Muscle of leg (tissue), 3 donors: ENCODE measurements at regions not wholly inside any gene's neighbourhood (a gene's known extent, or its start where the extent isn't known, plus 50 kb on each side); places are given as distances from the start of the nearest gene placed in this dataset.

Source experiments
- DNase-seq: peaks from one replicate; pipeline ENCODE4 v3.0.0; 2013
- H3K27ac ChIP-seq: one replicate; pipeline ENCODE4 v1.5.1; 2013; ENCODE audit warnings: mild to moderate bottlenecking, low read length, control low read depth
- H3K27me3 ChIP-seq: one replicate; pipeline ENCODE4 v1.6.1; 2013; ENCODE audit warnings: low read length; ENCODE audit not compliant: control insufficient read depth, insufficient read depth
- H3K36me3 ChIP-seq: one replicate; pipeline ENCODE4 v1.6.1; 2013; ENCODE audit warnings: low read length; ENCODE audit not compliant: control insufficient read depth, insufficient read depth
- H3K4me1 ChIP-seq: one replicate; pipeline ENCODE4 v1.6.1; 2013; ENCODE audit warnings: low read length; ENCODE audit not compliant: control insufficient read depth, insufficient read depth
- H3K4me3 ChIP-seq: one replicate; pipeline ENCODE4 v1.5.1; 2013; ENCODE audit warnings: low read length, control low read depth
- H3K9me3 ChIP-seq: replicated peaks from 2 replicates; pipeline ENCODE4 v1.6.1; 2013; ENCODE audit warnings: low read depth, low read length; ENCODE audit not compliant: control insufficient read depth
- WGBS: methylation state at CpG from one replicate; pipeline ENCODE4 v1.1.5; 2013; ENCODE audit warnings: missing lambda C conversion rate; ENCODE audit not compliant: insufficient coverage; 5-methylcytosine and 5-hydroxymethylcytosine counted together

DNA sequence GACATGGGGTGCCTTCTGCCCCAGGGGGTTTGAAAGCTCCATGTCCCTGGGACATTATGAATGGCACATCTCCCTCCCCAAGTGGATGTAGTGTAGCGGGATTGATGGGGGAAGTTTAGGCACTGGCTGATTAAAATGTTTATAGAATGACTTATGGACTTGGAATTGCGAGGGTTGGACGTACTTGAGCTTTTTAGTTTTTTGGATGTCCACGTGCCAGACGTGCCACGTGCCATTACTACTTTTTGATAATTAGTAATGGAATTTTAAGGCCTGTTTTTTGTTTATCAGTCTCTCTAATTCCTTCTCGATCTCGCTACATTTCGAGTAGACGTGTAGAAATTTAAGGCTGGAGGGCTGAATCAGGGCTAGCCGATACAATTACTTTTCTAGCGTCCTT, 162.8 kb downstream of the TBXT start:
- Histone ChIP-seq H3K4me3 (no peak overlapping the region), H3K27ac (peak overlapping the region; percentile 85), H3K27me3 (peaks cover 43% of the 10 kb centered on the region), H3K9me3 (no peaks in the 10 kb centered on the region), H3K36me3 (no peaks in the 10 kb centered on the region), H3K4me1 (peaks cover 37% of the 10 kb centered on the region)
- DNase-seq: no peak
- WGBS: 72% methylated on average over 8 of the region's 12 CpGs

DNA sequence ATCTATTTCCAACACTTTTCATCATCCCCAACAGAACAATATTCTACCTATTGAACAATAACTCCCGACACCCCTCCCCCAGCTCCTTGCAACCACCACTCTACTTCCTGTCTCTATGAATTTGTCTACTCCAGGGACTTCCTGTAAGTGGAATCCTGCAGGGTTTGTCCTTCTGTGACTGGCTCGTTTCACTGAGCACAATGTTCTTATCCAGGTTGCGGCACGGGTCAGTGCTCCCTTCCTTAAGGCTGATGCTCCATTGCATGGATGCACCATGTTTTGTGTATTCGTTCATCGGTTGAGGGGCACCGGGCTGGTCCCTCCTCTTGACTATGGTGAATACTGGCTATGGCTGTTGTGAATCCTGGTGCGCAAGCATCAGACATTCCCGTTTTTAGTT, 163.2 kb downstream of the TBXT start:
- Histone ChIP-seq H3K27ac (no peak overlapping the region), H3K36me3 (no peaks in the 10 kb centered on the region), H3K9me3 (no peaks in the 10 kb centered on the region), H3K4me1 (peaks cover 34% of the 10 kb centered on the region), H3K4me3 (no peak overlapping the region), H3K27me3 (peaks cover 40% of the 10 kb centered on the region)
- WGBS: 87% methylated on average over 7 of the region's 9 CpGs
- DNase-seq: no peak

DNA sequence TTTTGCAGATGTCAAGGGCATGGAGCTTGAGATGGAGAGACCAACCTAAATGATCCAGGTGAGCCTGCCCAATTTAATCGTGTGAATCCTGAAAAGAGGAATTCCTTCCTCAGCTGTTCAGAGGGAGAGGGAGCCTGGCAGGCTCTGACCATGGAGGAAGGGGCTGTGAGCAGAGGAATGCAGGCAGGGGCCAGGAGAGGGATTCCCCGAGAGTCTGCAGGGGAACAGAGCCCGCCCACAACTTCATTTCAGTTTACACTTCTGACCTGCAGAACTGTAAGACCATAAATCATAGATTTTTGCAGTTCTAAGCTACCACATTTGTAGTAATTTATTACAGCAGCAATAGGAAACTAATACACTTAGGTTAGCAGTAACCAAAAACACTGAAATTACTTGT, 164.1 kb downstream of the TBXT start:
- Histone ChIP-seq H3K27ac (no peak overlapping the region), H3K36me3 (no peaks in the 10 kb centered on the region), H3K4me1 (peaks cover 28% of the 10 kb centered on the region), H3K27me3 (peaks cover 36% of the 10 kb centered on the region), H3K4me3 (no peak overlapping the region), H3K9me3 (no peaks in the 10 kb centered on the region)
- 17% methylated on average over 1 of the region's 3 CpGs for WGBS
- no peak for DNase-seq

DNA sequence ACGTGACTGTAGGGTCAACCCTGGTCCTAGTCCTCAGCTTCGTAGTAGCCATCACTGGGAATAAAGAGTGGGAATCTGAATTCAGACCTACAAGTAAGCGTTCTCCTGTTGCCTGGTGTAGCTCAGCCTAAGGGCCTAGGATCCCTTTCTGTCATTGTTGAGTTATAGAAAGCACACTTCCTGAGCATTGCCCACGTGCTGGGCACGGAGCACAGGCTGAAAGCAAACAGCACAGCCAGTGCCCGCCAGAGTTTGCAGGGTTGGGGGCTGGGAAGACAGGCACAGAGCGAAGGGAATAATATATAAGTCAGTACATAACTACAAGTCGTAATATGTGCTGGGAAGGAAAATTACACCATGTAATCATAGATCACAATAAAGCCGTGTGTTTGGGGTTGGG, 166.3 kb downstream of the TBXT start:
- peaks cover 18% of the 10 kb centered on the region for H3K27me3 ChIP-seq
- H3K4me3 ChIP-seq: no peak overlapping the region
- H3K9me3 ChIP-seq: no peaks in the 10 kb centered on the region
- DNase-seq: no peak
- peaks cover 12% of the 10 kb centered on the region for H3K4me1 ChIP-seq
- WGBS: 65% methylated on average over 6 of the region's 9 CpGs
- H3K27ac ChIP-seq: no peak overlapping the region
- H3K36me3 ChIP-seq: no peaks in the 10 kb centered on the region

DNA sequence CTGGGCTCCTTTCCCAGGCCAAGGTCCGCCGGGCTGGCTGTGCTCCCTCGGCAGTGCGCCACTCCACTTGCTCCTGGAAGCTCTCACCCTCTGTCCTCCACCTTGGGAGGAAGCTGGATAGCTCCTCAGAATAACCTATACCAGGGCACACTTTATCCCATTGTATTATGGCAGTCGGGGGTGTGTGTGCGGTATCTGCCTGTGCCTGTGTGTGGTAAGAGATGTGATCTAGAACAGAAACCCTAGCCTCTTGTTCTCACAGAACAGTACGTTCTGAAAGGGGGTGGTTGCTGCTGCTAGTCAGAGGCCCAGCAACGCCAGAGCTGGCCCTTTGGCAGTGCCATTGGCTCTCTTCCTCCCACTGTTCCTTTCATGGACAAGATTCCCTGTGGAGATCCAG, 168.4 kb downstream of the TBXT start:
- WGBS: 80% methylated on average over 2 of the region's 8 CpGs
- H3K27me3 ChIP-seq: peaks cover 8% of the 10 kb centered on the region
- H3K9me3 ChIP-seq: no peaks in the 10 kb centered on the region
- no peaks in the 10 kb centered on the region for H3K36me3 ChIP-seq
- no peaks in the 10 kb centered on the region for H3K4me1 ChIP-seq
- no peak overlapping the region for H3K4me3 ChIP-seq
- no peak for DNase-seq
- no peak overlapping the region for H3K27ac ChIP-seq

DNA sequence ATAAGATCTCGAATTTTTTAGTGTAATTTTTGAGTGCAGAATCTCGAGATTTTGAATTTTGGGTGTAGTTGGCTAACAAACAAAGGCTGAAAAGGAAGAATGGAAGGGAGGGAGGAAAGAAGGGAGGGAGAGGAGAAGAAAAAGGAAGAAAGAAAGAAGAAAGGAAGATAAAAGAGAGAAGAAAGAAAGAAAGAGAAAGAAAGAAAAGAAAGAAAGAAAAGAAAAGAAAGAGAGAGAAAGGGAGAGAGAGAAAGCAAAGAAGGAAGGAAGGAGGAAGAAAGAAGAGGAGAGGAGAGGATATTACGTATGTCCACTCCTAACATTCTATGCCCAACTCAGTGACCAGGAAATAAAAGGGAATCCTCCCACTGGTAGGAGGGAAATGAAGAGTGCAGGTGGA, 169.6 kb downstream of the TBXT start:
- Histone ChIP-seq H3K4me1 (no peaks in the 10 kb centered on the region), H3K36me3 (no peaks in the 10 kb centered on the region), H3K9me3 (no peaks in the 10 kb centered on the region), H3K27me3 (peaks cover 8% of the 10 kb centered on the region), H3K4me3 (no peak overlapping the region), H3K27ac (no peak overlapping the region)
- DNase-seq: no peak
- WGBS: 71% methylated on average over 1 of the region's 3 CpGs

DNA sequence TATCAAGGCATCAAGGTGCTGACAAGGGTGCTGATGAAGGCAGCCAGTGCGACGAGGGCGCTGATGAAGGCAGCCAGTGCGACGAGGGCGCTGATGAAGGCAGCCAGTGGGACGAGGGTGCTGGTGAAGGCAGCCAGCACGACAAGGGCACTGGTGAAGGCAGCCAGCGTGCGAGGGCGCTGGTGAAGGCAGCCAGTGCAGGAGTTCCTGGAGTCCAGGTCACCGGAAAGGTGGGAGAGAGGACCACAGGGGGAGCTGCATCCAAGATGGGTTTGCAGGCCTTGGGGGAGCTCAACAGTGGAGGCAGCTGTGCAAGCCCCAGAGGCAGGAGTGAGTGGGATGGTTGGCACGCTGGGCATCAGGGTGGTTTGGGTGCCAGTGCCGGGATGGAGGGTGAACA, 176.3 kb downstream of the TBXT start:
- no peak overlapping the region for H3K27ac ChIP-seq
- WGBS: 78% methylated on average over 14 of the region's 14 CpGs
- H3K36me3 ChIP-seq: no peaks in the 10 kb centered on the region
- no peaks in the 10 kb centered on the region for H3K9me3 ChIP-seq
- peaks cover 45% of the 10 kb centered on the region for H3K27me3 ChIP-seq
- no peak for DNase-seq
- H3K4me1 ChIP-seq: peaks cover 25% of the 10 kb centered on the region
- H3K4me3 ChIP-seq: no peak overlapping the region

DNA sequence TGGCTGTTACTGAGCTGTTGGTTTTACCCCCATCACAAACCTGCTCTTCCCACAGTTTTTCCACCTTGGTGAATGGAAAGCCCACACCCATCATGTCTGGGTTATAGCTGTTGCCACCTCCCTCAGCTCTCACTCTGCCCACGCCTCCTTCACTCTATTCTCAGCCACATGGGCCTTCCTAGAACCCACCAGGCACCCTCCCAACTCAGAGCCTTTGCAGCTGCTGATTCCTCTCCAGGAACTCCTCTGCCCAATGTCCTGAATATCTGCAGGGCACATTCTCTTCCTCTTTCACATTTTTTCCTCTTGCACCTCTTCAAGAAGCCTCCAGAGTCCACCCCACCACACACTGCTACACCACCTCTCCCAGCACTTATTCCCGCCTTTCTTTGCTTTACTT, 177.4 kb downstream of the TBXT start:
- DNase-seq: no peak
- Histone ChIP-seq H3K4me1 (peaks cover 25% of the 10 kb centered on the region), H3K27me3 (peaks cover 56% of the 10 kb centered on the region), H3K36me3 (no peaks in the 10 kb centered on the region), H3K4me3 (no peak overlapping the region), H3K9me3 (no peaks in the 10 kb centered on the region), H3K27ac (no peak overlapping the region)
- 85% methylated on average over 2 of the region's 2 CpGs for WGBS

DNA sequence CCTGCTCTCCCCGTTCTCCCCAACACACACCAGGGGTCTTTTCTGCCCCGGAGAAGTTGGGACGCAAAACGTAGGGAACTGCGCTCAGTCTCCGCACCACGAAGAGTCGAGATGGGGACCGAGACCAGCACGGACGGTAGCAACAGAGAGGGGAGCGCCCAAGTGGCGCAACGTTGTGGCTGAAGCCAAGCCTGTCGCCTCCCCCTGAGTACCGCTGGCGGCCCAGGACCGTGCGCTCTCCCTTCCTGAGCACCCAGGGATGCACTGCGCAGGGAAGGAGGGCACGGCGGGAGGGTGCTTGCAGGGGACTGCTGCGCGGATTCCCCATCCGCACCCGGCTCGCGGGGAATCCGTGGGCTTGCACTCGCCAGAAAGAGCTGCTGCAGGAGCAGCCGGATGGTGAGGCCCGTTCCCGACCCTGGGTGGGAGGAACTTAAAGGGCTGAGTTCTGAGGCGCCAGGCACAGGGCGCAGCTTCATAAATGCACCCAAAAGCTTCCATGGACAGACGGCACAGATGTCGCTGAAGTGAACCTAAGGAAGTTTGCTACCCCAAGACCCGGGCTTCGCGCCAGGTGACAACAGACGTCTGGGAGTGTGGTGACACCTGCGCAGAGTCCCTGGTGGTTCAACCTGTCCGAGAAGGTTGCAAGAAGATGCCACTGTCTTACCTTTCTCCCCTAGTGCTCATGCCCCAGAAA, 178.7 kb downstream of the TBXT start:
- Histone ChIP-seq H3K9me3 (no peaks in the 10 kb centered on the region), H3K27me3 (peaks cover 60% of the 10 kb centered on the region), H3K4me3 (peak overlapping the region; percentile 62), H3K27ac (no peak overlapping the region), H3K4me1 (peaks cover 25% of the 10 kb centered on the region), H3K36me3 (no peaks in the 10 kb centered on the region)
- 2% methylated on average over 39 of the region's 43 CpGs for WGBS
- DNase-seq: peak; percentile 22

DNA sequence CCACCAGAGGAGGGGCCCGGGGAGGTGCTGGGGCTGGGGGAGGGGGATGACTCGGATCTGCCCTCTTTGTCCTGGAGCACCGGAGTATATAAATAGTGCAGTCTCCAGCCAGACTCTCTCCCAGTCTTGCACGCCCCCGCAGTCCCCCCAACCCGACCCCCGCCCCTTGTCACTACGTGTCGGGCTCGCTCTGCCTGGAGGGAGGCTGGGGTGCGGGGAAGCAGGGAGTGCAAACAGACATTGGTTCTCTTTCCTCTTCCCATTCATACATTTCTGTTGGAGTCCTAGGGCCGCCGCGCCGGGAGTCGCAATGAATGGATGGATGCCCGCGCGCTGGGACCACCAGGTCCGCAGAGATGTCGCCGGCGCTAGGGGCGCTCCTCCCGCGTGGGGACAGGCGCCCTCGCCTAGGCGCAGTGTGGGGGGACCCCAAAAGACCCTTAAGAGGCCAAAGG, 179.3 kb downstream of the TBXT start:
- Histone ChIP-seq H3K27ac (peak overlapping the region; percentile 13), H3K9me3 (no peaks in the 10 kb centered on the region), H3K4me1 (peaks cover 25% of the 10 kb centered on the region), H3K36me3 (no peaks in the 10 kb centered on the region), H3K4me3 (peak overlapping the region; percentile 62), H3K27me3 (peaks cover 60% of the 10 kb centered on the region)
- WGBS: 0% methylated on average over 18 of the region's 29 CpGs
- no peak for DNase-seq
